Stomach (tissue), 8 donors: ENCODE measurements at regions not wholly inside any gene's neighbourhood (a gene's known extent, or its start where the extent isn't known, plus 50 kb on each side); places are given as distances from the start of the nearest gene placed in this dataset.

Experiments
- DNase-seq, 2 donors: peaks; one replicate each; pipeline versions ENCODE4 v3.0.0 to v3.0.0-alpha.2; 2013 to 2019
- H3K27ac ChIP-seq, 5 donors: fragments of 200-600 bp in 4 of 5; sonication (generic) in 4 of 5; one replicate each; pipeline ENCODE4 v1.5.1; 2013 to 2019; ENCODE audit warnings: mild to moderate bottlenecking in 1 of 5, moderate library complexity in 1 of 5
- H3K27me3 ChIP-seq, 3 donors: fragments of 200-600 bp; sonication (generic); one replicate each; pipeline ENCODE4 v1.5.1; 2017 to 2019; ENCODE audit warnings: mixed run types in 1 of 3
- H3K36me3 ChIP-seq, 4 donors: fragments of 200-600 bp; sonication (generic); 1 replicate in 3 of 4; 2 replicates in 1 of 4; pipeline ENCODE4 v1.5.1; 2016 to 2019
- H3K4me1 ChIP-seq, 4 donors: fragments of 200-600 bp; sonication (generic); one replicate each; pipeline ENCODE4 v1.5.1; 2016 to 2019
- H3K4me3 ChIP-seq, 4 donors: fragments of 200-600 bp; sonication (generic) in 3 of 4; one replicate each; pipeline ENCODE4 v1.5.1; 2016 to 2019; ENCODE audit warnings: mild to moderate bottlenecking in 1 of 4
- H3K9me3 ChIP-seq, 4 donors: fragments of 200-600 bp; sonication (generic); one replicate each; pipeline ENCODE4 v1.5.1; 2016 to 2019
- CTCF ChIP-seq, 7 experiments: fragments of 450-650 bp in 4 of 7; fragments of 200-600 bp in 3 of 7; sonication (generic) in 3 of 7; IDR thresholded peaks; one replicate each; pipeline ENCODE4 v1.5.1; 2016 to 2019; ENCODE audit warnings: antibody characterized with exemption in 7 of 7, control low read depth in 2 of 7, mild to moderate bottlenecking in 1 of 7
- EP300 ChIP-seq: sonication (generic); formaldehyde crosslinking; IDR thresholded peaks from one replicate; pipeline ENCODE4 v1.6.1; 2017; ENCODE audit warnings: antibody characterized with exemption
- POLR2A ChIP-seq, 4 donors: fragments of 450-650 bp; IDR thresholded peaks; one replicate each; pipeline ENCODE4 v1.6.1; 2016; ENCODE audit warnings: antibody characterized with exemption in 4 of 4, control low read depth in 2 of 4, mild to moderate bottlenecking in 1 of 4, moderate library complexity in 1 of 4
- POLR2AphosphoS5 ChIP-seq, 3 donors: sonication (generic); formaldehyde crosslinking; IDR thresholded peaks; one replicate each; pipeline ENCODE4 v1.6.1; 2016; ENCODE audit warnings: antibody characterized with exemption in 3 of 3
- WGBS, 5 donors: extraction: QIAGEN DNeasy Blood & Tissue Kit in 3 of 5; methylation state at CpG; one replicate each; pipeline versions ENCODE4 v1.1.5 to v1.1.7; 2013 to 2018; 5-methylcytosine and 5-hydroxymethylcytosine counted together
- intact Hi-C: fragments of 100-400 bp; cut with DNase I; formaldehyde crosslinking; loops from one replicate; pipeline ENCODE4 v1.15.1; 2023; ENCODE audit warnings: low total_unique reads
- donor health status: healthy with polysubstance abuse.
- donor health status: Bipolar disorder and iron deficiency.
- donor health status: healthy.

GRCh38 chr2:82481207-82481606 lies 1977.9 kb downstream of the SUCLG1 start:
- Histone ChIP-seq H3K4me1 (no peaks in the 10 kb centered on the region), H3K36me3 (no peaks in the 10 kb centered on the region), H3K27me3 (no peaks in the 10 kb centered on the region), H3K4me3 (no peak overlapping the region), H3K27ac (no peak overlapping the region), H3K9me3 (no peaks in the 10 kb centered on the region)
- 78 to 85% (median 83%) methylated on average over 2 of the region's 2 CpGs for WGBS, 5 donors
- TF ChIP-seq EP300, result no peak
- no peak for TF ChIP-seq POLR2AphosphoS5 (IDR thresholded peaks at IDR 0.05)
- TF ChIP-seq POLR2A (IDR thresholded peaks at IDR 0.05), result no peak
- TF ChIP-seq CTCF (IDR thresholded peaks at IDR 0.05), result no peak
- intact Hi-C loops, result no loop called here
- no peak for DNase-seq

- TF ChIP-seq EP300 (no peak), CTCF (IDR thresholded peaks at IDR 0.05) (no peak), POLR2A (IDR thresholded peaks at IDR 0.05) (no peak), POLR2AphosphoS5 (IDR thresholded peaks at IDR 0.05) (no peak)
- Histone ChIP-seq H3K27ac (no peak overlapping the region), H3K4me3 (no peak overlapping the region), H3K9me3 (no peaks in the 10 kb centered on the region), H3K36me3 (no peaks in the 10 kb centered on the region), H3K4me1 (no peaks in the 10 kb centered on the region), H3K27me3 (no peaks in the 10 kb centered on the region)
- 77 to 85% (median 78%) methylated on average over 2 of the region's 2 CpGs for WGBS, 5 donors
- no peak for DNase-seq
- intact Hi-C loops, result no loop called here
These were observed 1980.4 kb downstream of the SUCLG1 start for GRCh38 chr2:82478641-82479040.

GRCh38 chr2:82476094-82476493 lies 1983.0 kb downstream of the SUCLG1 start:
- WGBS, 5 donors, result 69 to 88% (median 83%) methylated on average over 1 of the region's 1 CpG
- H3K4me3 ChIP-seq, result no peak overlapping the region
- TF ChIP-seq POLR2A (IDR thresholded peaks at IDR 0.05), result no peak
- TF ChIP-seq POLR2AphosphoS5 (IDR thresholded peaks at IDR 0.05), result no peak
- TF ChIP-seq EP300, result no peak
- no peak for TF ChIP-seq CTCF (IDR thresholded peaks at IDR 0.05)
- H3K4me1 ChIP-seq, result no peaks in the 10 kb centered on the region
- no peaks in the 10 kb centered on the region for H3K27me3 ChIP-seq
- intact Hi-C loops, result no loop called here
- peaks cover 0 to 3% (median 0%) of the 10 kb centered on the region in 4 donors for H3K9me3 ChIP-seq
- no peak for DNase-seq
- H3K36me3 ChIP-seq, result no peaks in the 10 kb centered on the region
- H3K27ac ChIP-seq, result no peak overlapping the region

- no peaks in the 10 kb centered on the region for H3K9me3 ChIP-seq
- intact Hi-C loops, result no loop called here
- WGBS, 5 donors, result 76 to 87% (median 84%) methylated on average over 2 of the region's 2 CpGs
- no peak overlapping the region for H3K4me3 ChIP-seq
- H3K4me1 ChIP-seq, result no peaks in the 10 kb centered on the region
- H3K36me3 ChIP-seq, result no peaks in the 10 kb centered on the region
- no peak overlapping the region for H3K27ac ChIP-seq
- H3K27me3 ChIP-seq, result no peaks in the 10 kb centered on the region
- TF ChIP-seq CTCF (IDR thresholded peaks at IDR 0.05) (no peak), POLR2AphosphoS5 (IDR thresholded peaks at IDR 0.05) (no peak), POLR2A (IDR thresholded peaks at IDR 0.05) (no peak), EP300 (no peak)
- DNase-seq, result peak in 1 of 2 donors; percentile 26
These were observed 2030.8 kb downstream of the SUCLG1 start for GRCh38 chr2:82428251-82428650.
